G401.6 (cell line): ENCODE measurements at regions not wholly inside any gene's neighbourhood (a gene's known extent, or its start where the extent isn't known, plus 50 kb on each side); places are given as distances from the start of the nearest gene placed in this dataset.

Source experiments
- FAIRE-seq: peaks from 2 replicates; lab custom pipeline; 2012; peaks lifted over from hg19 to GRCh38; lab: Jason Lieb, UNC

GRCh38 chr3:16658004-16658924 lies 53.0 kb upstream of the DAZL start:
- FAIRE-seq, result no peak

GRCh38 chr3:16658925-16659793 lies 53.9 kb upstream of the DAZL start:
- no peak for FAIRE-seq

GRCh38 chr3:16663854-16664712 lies 58.9 kb upstream of the DAZL start:
- FAIRE-seq, result no peak

- no peak for FAIRE-seq
Measured at GRCh38 chr3:16665282-16665741, 60.1 kb upstream of the DAZL start.

- FAIRE-seq, result no peak
Measured at GRCh38 chr3:16666206-16666605, 61.0 kb upstream of the DAZL start.

- FAIRE-seq, result no peak
Measured at GRCh38 chr3:16667633-16668032, 62.4 kb upstream of the DAZL start.

GRCh38 chr3:16668776-16669545 lies 63.7 kb upstream of the DAZL start:
- no peak for FAIRE-seq

GRCh38 chr3:16670191-16670590 lies 65.0 kb upstream of the DAZL start:
- no peak for FAIRE-seq

GRCh38 chr3:16671690-16672089 lies 66.5 kb upstream of the DAZL start:
- FAIRE-seq, result no peak

- FAIRE-seq, result peak; percentile 75
Measured at GRCh38 chr3:16673530-16673929, 68.3 kb upstream of the DAZL start.

- no peak for FAIRE-seq
Measured at GRCh38 chr3:16675805-16676204, 70.6 kb upstream of the DAZL start.

- FAIRE-seq, result no peak
Measured at GRCh38 chr3:16686679-16687078, 81.5 kb upstream of the DAZL start.

- no peak for FAIRE-seq
Measured at GRCh38 chr3:16687221-16687620, 82.0 kb upstream of the DAZL start.

GRCh38 chr3:16692486-16693344 lies 87.5 kb upstream of the DAZL start:
- FAIRE-seq, result no peak

GRCh38 chr3:16693820-16694219 lies 88.6 kb upstream of the DAZL start:
- no peak for FAIRE-seq

- no peak for FAIRE-seq
Measured at GRCh38 chr3:16695710-16696109, 90.5 kb upstream of the DAZL start.

- FAIRE-seq, result no peak
Measured at GRCh38 chr3:16697443-16698147, 92.4 kb upstream of the DAZL start.

- no peak for FAIRE-seq
Measured at GRCh38 chr3:16700651-16701050, 95.4 kb upstream of the DAZL start.

- FAIRE-seq, result no peak
Measured at GRCh38 chr3:16704941-16705340, 99.7 kb upstream of the DAZL start.

- FAIRE-seq, result no peak
Measured at GRCh38 chr3:16707260-16707659, 102.0 kb upstream of the DAZL start.
